Stomach (tissue), 4 donors: ENCODE measurements at regions not wholly inside any gene's neighbourhood (a gene's known extent, or its start where the extent isn't known, plus 50 kb on each side); places are given as distances from the start of the nearest gene placed in this dataset.
"Not testable (repeated sequence)": the region's sequence is repeated elsewhere in the genome, so short reads cannot be mapped to it uniquely, and the experiment has no call there.

ENCODE experiments used
- POLR2A ChIP-seq, 4 donors: fragments of 450-650 bp; IDR thresholded peaks; one replicate each; pipeline ENCODE4 v1.6.1; 2016; ENCODE audit warnings: antibody characterized with exemption in 4 of 4, control low read depth in 2 of 4, mild to moderate bottlenecking in 1 of 4, moderate library complexity in 1 of 4
- POLR2AphosphoS5 ChIP-seq, 3 donors: sonication (generic); formaldehyde crosslinking; IDR thresholded peaks; one replicate each; pipeline ENCODE4 v1.6.1; 2016; ENCODE audit warnings: antibody characterized with exemption in 3 of 3
- TF ChIP-seq, protein P1 (sequence below), 7 experiments: fragments of 450-650 bp in 4 of 7; fragments of 200-600 bp in 3 of 7; sonication (generic) in 3 of 7; IDR thresholded peaks; one replicate each; pipeline ENCODE4 v1.5.1; 2016 to 2019; ENCODE audit warnings: antibody characterized with exemption in 7 of 7, control low read depth in 2 of 7, mild to moderate bottlenecking in 1 of 7

DNA sequence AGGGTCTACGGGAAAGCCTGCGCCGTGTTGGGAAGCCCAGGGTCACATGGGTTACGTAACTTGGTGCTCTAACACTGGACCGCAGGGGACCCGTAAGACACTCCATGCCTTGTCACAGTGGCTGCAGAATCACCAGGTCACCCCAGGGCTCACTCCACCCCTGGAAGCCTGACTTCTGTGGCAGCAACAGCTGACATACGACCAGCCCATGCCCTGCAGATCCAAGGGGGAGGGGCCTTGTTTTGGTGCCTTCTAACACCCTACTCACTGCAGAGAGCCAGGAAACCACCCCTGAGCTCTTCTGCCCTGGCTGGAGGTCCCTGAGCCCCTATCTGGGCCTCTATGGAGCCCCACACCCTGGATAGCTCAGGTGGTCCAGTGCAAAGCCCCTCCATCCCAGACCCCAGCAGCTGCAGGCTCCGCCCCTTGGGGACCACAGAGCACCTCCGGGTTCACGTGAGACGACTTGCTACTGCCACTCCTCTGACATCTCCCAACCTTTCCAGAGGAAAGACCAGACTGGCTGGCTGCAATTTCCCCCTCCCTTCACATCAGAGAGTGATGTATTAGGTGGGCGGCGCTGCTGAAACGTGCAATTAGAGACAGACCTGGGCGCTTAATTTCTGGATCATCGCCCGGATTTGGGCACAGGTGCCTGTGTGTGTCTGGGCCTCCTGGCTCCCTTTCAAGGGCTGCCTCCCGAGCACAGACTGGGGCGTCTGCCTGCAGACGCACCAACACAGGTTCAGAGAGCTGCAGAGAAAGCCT lies 296.6 kb upstream of the SFSWAP start:
- not testable (repeated sequence) for TF ChIP-seq POLR2A, POLR2AphosphoS5 (IDR thresholded peaks at IDR 0.05)
- TF ChIP-seq, protein P1, sequence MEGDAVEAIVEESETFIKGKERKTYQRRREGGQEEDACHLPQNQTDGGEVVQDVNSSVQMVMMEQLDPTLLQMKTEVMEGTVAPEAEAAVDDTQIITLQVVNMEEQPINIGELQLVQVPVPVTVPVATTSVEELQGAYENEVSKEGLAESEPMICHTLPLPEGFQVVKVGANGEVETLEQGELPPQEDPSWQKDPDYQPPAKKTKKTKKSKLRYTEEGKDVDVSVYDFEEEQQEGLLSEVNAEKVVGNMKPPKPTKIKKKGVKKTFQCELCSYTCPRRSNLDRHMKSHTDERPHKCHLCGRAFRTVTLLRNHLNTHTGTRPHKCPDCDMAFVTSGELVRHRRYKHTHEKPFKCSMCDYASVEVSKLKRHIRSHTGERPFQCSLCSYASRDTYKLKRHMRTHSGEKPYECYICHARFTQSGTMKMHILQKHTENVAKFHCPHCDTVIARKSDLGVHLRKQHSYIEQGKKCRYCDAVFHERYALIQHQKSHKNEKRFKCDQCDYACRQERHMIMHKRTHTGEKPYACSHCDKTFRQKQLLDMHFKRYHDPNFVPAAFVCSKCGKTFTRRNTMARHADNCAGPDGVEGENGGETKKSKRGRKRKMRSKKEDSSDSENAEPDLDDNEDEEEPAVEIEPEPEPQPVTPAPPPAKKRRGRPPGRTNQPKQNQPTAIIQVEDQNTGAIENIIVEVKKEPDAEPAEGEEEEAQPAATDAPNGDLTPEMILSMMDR (IDR thresholded peaks at IDR 0.05), result not testable (repeated sequence)
